GM12874 (cell line): ENCODE measurements at regions not wholly inside any gene's neighbourhood (a gene's known extent, or its start where the extent isn't known, plus 50 kb on each side); places are given as distances from the start of the nearest gene placed in this dataset.

Source experiments
- TF ChIP-seq, protein P1 (sequence below): IDR thresholded peaks from 2 replicates; pipeline ENCODE4 v1.5.1; 2011; ENCODE audit warnings: low read depth, mild to moderate bottlenecking, control low read depth, low read length, moderate library complexity; ENCODE audit not compliant: insufficient read depth

DNA sequence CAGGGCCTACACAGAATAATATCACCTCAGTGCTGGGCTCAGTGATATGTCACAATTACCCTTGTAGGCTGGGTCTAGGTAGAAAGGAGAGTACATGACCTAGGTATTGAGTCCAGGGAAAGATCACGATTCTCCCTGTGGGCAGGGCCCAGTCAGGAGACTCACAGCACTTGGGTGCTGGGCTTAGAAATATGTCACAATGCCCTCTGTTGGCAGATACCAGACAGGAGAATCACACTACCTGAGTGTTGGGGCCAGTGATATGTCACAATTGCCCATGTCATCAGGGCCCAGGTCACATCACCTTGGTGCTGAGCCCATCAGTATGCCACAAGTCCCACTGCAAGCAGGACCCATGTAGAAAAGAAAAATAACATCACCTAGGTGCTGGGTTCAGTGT is 2105.5 kb downstream of the TP53TG3F start:
- TF ChIP-seq, protein P1, sequence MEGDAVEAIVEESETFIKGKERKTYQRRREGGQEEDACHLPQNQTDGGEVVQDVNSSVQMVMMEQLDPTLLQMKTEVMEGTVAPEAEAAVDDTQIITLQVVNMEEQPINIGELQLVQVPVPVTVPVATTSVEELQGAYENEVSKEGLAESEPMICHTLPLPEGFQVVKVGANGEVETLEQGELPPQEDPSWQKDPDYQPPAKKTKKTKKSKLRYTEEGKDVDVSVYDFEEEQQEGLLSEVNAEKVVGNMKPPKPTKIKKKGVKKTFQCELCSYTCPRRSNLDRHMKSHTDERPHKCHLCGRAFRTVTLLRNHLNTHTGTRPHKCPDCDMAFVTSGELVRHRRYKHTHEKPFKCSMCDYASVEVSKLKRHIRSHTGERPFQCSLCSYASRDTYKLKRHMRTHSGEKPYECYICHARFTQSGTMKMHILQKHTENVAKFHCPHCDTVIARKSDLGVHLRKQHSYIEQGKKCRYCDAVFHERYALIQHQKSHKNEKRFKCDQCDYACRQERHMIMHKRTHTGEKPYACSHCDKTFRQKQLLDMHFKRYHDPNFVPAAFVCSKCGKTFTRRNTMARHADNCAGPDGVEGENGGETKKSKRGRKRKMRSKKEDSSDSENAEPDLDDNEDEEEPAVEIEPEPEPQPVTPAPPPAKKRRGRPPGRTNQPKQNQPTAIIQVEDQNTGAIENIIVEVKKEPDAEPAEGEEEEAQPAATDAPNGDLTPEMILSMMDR: no peak

DNA sequence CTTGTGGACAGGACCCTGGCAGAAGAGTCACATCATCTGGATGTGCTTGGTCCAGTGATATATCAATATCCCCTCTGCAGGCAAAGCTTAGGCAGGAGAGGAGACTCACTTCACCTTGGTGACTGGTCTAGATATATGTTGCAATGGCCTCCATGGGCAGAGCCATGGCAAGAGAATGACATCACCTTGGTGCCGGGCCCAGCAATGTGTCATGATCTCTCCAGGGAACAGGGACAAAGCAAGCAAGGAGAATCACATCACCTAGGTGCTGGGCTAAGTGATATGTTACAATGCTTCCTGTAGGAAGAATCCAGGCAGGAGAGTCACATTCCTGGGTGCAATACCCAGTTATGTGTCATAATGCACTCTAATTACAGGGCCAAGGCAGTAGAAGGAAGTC is 2106.2 kb downstream of the TP53TG3F start:
- TF ChIP-seq, protein P1: no peak

DNA sequence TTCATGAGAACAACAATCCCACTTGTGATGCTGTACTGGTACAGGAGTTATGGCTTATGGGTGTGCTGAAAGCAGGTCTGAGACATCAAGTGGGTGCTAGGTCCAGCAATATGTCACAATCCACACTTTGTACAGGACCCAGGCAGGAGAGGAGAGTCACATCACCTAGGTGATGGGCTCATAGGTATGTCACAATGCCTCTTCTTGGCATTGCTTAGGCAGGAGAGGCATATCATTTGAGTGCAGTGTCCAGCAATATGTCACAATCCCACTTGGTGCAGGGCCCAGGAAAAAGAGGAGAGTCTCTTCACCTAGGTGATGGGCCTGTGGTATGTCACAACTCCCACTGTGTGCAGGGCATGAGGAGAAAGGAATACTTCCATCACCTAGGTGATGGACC is 2110.0 kb downstream of the TP53TG3F start:
- TF ChIP-seq, protein P1: no peak

DNA sequence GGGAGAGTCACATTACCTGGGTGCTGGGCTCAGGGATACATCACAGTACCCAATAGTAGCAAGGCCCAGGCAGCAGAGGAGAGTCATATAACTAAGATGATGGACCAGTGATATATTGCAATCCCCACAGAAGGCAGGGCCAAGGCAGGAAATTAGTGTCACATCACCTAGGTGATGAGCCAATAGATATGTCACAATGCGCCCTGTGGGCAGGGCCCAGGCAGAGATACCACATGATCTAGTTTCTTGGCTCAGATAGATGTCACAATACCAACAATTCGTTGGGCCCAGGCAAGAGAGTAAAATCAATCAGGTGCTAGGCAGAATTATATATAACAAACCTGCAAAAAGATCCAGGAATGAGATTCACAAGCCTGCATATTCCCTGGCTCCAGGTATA is 2111.5 kb downstream of the TP53TG3F start:
- TF ChIP-seq, protein P1: no peak

DNA sequence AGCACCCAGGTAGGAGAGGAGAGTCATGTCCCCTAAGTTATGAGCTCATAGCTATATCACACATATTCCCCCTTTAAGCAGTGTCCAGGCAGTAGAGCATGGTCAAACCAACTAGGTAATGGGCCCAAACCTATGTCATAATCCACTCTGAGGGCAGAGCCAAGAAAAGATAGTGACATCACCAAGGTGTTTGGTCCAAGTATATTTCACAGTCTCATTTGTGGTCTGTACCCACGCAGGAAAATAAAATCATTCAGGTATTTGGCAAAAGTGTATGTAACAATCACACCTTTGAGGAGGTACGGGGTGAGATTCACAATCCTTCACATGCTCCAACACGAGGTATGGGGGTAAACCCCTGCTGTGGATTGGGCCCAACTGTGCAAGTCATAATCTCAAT is 2112.8 kb downstream of the TP53TG3F start:
- TF ChIP-seq, protein P1: no peak

DNA sequence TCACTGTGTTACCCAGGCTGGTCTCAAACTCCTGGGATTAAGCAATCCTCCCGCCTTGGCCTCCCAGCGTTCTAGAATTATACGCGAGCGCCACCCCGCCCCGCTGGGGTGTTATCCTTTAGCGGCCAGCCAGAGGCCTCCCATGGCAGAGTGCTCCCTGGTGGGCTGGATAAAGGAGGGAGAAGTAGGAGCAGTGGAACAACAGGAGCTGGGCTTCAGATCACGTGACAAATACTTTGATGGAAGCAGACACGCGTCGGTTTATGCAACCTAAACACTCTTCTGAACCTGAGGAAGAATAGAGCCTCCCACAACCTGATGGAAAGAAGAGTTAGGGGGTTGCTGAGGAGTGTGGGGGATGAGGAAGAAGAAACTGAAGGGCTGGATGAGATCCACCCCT is 2114.0 kb downstream of the TP53TG3F start:
- TF ChIP-seq, protein P1: no peak

DNA sequence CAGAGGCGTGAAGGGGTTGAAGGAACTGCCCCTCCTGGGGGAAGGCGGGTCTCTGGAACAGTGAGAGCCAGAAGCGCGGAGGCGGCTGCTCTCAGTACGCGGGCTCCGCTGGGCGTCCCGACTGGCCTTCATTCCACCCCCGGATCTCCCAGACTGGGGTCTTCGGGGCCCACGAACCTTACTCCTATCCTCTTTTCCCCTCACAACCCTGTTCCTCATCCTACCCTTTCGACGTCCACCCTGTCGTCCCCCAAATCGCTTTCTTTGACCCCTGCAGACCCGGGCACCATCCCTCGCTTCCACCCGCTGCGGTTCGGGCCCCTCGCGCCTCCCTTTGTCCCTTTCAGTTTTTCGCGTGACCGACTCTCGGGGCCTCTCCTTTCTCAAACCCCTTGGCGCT is 2114.6 kb downstream of the TP53TG3F start:
- TF ChIP-seq, protein P1: no peak
